Glutamatergic neuron (in vitro differentiated cells): ENCODE measurements at regions not wholly inside any gene's neighbourhood (a gene's known extent, or its start where the extent isn't known, plus 50 kb on each side); places are given as distances from the start of the nearest gene placed in this dataset.

Source experiments
- DNase-seq: peaks from one replicate; pipeline ENCODE4 v3.0.0; 2022
- H3K27ac Mint-ChIP-seq: one replicate; pipeline ENCODE4 v1.8.0; 2020; ENCODE audit warnings: mild to moderate bottlenecking, mixed read lengths, inconsistent platforms; ENCODE audit not compliant: unreplicated experiment
- H3K27me3 Mint-ChIP-seq: one replicate; pipeline ENCODE4 v1.8.0; 2020; ENCODE audit warnings: mild to moderate bottlenecking, moderate library complexity, mixed read lengths, inconsistent platforms; ENCODE audit not compliant: unreplicated experiment
- H3K36me3 Mint-ChIP-seq: one replicate; pipeline ENCODE4 v1.8.0; 2020; ENCODE audit warnings: mild to moderate bottlenecking, mixed read lengths, inconsistent platforms; ENCODE audit not compliant: unreplicated experiment
- H3K4me1 Mint-ChIP-seq: one replicate; pipeline ENCODE4 v1.8.0; 2020; ENCODE audit warnings: mild to moderate bottlenecking, low read depth, mixed read lengths, inconsistent platforms; ENCODE audit not compliant: unreplicated experiment
- H3K4me3 Mint-ChIP-seq: one replicate; pipeline ENCODE4 v1.8.0; 2020; ENCODE audit warnings: mild to moderate bottlenecking, mixed read lengths, inconsistent platforms; ENCODE audit not compliant: unreplicated experiment
- H3K9me3 Mint-ChIP-seq: one replicate; pipeline ENCODE4 v1.8.0; 2020; ENCODE audit warnings: mild to moderate bottlenecking, moderate library complexity, mixed read lengths, inconsistent platforms; ENCODE audit not compliant: unreplicated experiment
- CTCF ChIP-seq: fragments of 200-600 bp; sonication (generic); IDR thresholded peaks from one replicate; pipeline ENCODE4 v1.5.0; 2021; ENCODE audit not compliant: partially characterized antibody, unreplicated experiment

GRCh38 chr4:92236877-92237276 lies 66.9 kb upstream of the GRID2 start:
- TF ChIP-seq CTCF, result no peak
- Mint-ChIP-seq H3K36me3 (peaks cover 7% of the 10 kb centered on the region), H3K27me3 (no peaks in the 10 kb centered on the region), H3K9me3 (no peaks in the 10 kb centered on the region), H3K4me3 (no peak overlapping the region), H3K4me1 (peaks cover 3% of the 10 kb centered on the region), H3K27ac (no peak overlapping the region)
- no peak for DNase-seq

GRCh38 chr4:92237559-92237958 lies 66.2 kb upstream of the GRID2 start:
- Mint-ChIP-seq H3K36me3 (peaks cover 7% of the 10 kb centered on the region), H3K9me3 (no peaks in the 10 kb centered on the region), H3K27ac (no peak overlapping the region), H3K4me3 (no peak overlapping the region), H3K27me3 (no peaks in the 10 kb centered on the region), H3K4me1 (peaks cover 3% of the 10 kb centered on the region)
- no peak for TF ChIP-seq CTCF
- DNase-seq, result no peak

GRCh38 chr4:92241094-92241493 lies 62.7 kb upstream of the GRID2 start:
- DNase-seq, result no peak
- Mint-ChIP-seq H3K27me3 (no peaks in the 10 kb centered on the region), H3K36me3 (peaks cover 7% of the 10 kb centered on the region), H3K27ac (no peak overlapping the region), H3K9me3 (no peaks in the 10 kb centered on the region), H3K4me3 (no peak overlapping the region), H3K4me1 (no peaks in the 10 kb centered on the region)
- TF ChIP-seq CTCF, result no peak

- TF ChIP-seq CTCF, result no peak
- no peak for DNase-seq
- Mint-ChIP-seq H3K4me3 (no peak overlapping the region), H3K4me1 (no peaks in the 10 kb centered on the region), H3K9me3 (no peaks in the 10 kb centered on the region), H3K36me3 (no peaks in the 10 kb centered on the region), H3K27me3 (no peaks in the 10 kb centered on the region), H3K27ac (no peak overlapping the region)
These were observed 57.4 kb upstream of the GRID2 start for GRCh38 chr4:92246384-92246783.

GRCh38 chr4:92249541-92249940 lies 54.2 kb upstream of the GRID2 start:
- peaks cover 1% of the 10 kb centered on the region for H3K9me3 Mint-ChIP-seq
- peaks cover 6% of the 10 kb centered on the region for H3K36me3 Mint-ChIP-seq
- H3K4me3 Mint-ChIP-seq, result no peak overlapping the region
- H3K27ac Mint-ChIP-seq, result no peak overlapping the region
- H3K4me1 Mint-ChIP-seq, result no peaks in the 10 kb centered on the region
- H3K27me3 Mint-ChIP-seq, result no peaks in the 10 kb centered on the region
- no peak for DNase-seq
- TF ChIP-seq CTCF, result no peak
